SIG-M5 treated with dmso at 0.1 percent for 504 hours (cell line): ENCODE measurements at regions not wholly inside any gene's neighbourhood (a gene's known extent, or its start where the extent isn't known, plus 50 kb on each side); places are given as distances from the start of the nearest gene placed in this dataset.

Experiments used
- DNase-seq: peaks from one replicate; lab custom pipeline; 2025; ENCODE audit not compliant: unreplicated experiment; lab: John Stamatoyannopoulos, UW

GRCh38 chr4:20352163-20352431, 100.4 kb downstream of the SLIT2 start:
- no peak for DNase-seq

- no peak for DNase-seq
Measured at GRCh38 chr4:20353646-20354045, 101.9 kb downstream of the SLIT2 start.

DNA sequence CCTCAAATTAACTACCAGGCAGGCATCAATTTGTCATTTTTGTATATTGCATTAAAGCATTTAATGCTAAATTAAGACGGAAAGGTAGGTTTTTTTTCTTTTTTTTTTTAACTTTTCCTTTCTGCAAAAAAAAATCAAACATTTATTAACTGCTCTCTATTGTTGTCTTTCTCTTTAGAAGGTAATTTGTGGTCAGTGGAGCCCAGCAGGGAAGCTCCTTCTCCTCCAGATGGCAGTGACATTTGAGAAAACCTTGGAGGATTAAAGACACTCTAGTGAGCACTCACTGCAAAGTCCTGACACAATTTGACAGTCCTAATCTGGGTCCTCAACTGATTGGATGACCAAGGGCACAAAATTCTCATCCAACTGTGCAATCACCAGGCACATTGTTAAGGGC, 102.4 kb downstream of the SLIT2 start:
- no peak for DNase-seq

GRCh38 chr4:20356565-20356964, 104.9 kb downstream of the SLIT2 start:
- no peak for DNase-seq

DNA sequence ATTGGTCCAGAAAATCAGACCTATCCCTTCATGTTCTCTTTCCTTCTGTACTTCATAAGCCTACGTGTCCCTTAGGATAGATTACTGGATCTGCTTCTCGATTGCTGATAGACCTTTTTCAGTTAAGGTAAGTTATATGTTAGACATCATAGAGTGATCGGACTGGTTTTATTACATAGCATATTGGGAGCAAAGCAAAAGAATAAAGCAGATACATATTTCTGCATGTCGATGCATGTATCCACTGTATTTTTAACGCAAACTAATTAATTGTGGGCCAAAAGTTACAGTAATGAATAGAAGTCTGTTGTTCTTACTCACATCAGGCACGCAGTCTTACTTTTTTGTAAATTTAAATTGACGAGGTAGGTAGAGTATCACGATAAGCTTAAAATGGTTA, 106.4 kb downstream of the SLIT2 start:
- no peak for DNase-seq

- peak; percentile 60 for DNase-seq
Measured at GRCh38 chr4:20359692-20360091, 108.0 kb downstream of the SLIT2 start.

DNA sequence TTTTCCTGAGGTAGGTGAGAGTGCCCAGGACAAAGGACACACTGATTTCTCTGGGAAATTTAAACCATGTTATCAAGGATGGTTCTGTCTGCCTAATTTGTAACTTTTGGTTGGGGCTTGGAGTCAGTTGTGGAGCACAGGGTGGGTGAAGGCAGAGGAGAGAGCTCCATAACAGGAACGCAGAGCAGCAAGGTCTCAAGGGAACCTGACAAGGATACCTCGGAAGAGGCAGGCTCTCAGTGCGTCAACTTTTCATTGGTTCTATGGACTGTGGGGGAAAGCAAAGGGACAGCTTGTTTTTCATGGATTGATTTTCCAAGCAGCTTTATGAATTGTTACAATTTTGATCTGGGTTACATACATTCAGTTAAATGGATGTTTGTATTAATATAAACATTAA, 110.4 kb downstream of the SLIT2 start:
- no peak for DNase-seq

DNA sequence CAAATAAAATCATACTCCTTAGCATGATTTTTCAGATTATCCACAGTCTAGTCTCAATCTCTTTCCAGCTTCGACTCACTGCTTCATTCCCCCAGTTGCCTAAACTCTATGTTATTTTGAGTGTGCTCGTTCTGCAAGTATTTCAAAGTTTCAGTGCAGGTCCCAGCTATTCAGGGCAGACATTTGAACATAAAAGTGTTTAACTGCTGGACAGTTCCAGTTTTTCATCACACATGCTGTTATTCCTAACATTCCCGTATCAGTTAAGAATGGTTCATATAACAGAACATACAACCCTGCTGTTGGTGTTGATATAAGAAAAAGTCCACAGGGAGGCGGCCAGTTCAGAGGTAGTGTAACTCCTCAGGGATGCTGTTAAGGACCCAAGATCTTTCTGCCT, 113.3 kb downstream of the SLIT2 start:
- no peak for DNase-seq

GRCh38 chr4:20367446-20367845, 115.7 kb downstream of the SLIT2 start:
- DNase-seq = no peak

- DNase-seq = no peak
Measured at GRCh38 chr4:20368926-20369325, 117.2 kb downstream of the SLIT2 start.

DNA sequence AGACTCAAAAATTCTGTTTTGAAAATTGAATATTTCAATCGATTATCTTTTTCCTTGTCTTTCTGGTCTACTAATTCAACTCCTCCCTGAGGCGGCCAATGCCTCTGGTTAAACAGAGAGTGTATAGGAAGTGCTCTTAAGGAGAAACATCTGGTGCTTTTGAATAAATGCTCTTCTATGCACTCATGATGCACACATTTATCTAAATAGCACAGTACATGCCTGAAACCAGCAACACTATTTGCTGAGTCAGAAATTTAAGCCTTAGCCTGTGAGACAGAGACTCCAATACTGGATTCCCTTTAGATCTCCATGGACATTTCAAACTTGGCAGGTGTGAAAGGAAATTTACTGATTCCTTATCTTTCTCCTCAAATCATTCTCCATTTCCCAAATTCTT, 118.6 kb downstream of the SLIT2 start:
- no peak for DNase-seq

DNA sequence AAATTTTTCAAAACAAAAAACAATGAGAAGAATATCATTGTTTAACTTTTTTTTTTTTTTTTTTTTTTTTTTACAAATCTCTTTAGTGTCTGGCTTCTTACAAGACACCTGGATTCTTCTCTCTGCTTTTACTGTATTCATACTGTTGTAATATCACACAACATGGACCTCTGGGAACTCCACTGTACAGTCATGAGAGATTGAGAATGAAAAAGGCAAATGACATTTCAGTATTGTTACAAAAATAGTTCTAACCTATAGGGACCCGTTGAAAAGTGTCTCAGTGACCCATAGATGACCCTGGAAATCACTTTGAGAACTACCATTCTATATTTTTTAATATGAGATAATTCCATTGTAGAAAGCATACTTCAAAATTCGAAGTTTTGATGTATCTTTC, 124.4 kb downstream of the SLIT2 start:
- no peak for DNase-seq

DNA sequence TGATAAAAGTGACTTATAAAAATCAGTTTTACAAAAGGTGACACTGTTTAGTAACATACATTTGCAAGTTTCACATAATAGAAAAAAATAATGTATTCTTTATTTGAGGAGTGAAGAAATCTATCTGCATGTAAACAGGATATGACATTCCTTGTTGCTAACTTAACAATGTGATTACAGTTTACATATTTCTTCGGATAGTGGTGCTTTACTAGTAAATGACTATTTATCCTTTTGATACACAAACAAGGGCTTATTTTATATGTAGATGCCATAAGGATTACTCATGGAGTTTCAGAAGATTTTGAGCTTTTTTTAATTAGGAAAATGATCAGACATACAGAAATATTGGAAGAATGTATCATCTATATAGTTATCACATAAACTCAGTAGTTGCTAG, 126.5 kb downstream of the SLIT2 start:
- no peak for DNase-seq

GRCh38 chr4:20381005-20381404, 129.3 kb downstream of the SLIT2 start:
- no peak for DNase-seq

DNA sequence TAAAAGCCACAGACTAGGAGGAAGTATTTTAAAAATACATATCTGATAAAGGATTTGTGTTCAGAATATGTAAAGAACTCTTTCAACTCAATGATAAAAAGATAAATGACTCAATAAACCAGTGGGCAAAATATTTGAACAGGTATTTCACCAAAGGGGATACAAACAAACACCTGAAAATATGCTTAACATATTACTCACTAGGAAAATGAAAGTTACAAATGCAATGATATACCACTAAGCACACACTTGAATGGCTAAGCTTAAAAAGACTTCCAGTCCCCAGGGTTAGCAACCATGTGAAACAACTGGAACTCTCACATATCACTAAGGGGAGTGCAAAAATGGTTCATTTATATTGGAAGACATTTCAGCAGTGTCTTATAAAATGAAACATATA, 131.6 kb downstream of the SLIT2 start:
- DNase-seq = no peak

DNA sequence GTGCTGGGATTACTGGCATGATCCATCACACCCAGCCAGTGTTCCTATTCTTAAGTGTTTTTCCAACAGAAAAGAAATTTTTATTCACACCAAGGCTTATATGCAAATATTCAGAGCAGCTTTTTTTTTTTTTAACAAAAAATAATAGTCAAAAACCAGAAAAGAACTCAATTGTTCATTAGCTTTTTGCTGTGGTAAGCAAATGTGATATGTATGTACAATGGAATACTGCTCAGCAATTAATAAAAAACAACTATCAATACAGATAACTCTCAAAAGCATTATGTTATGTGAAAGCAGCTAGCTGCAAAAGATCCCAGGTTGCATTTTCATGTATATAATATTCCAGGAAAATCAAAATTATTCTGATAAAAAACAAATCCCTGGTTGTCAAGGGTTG, 132.3 kb downstream of the SLIT2 start:
- no peak for DNase-seq

DNA sequence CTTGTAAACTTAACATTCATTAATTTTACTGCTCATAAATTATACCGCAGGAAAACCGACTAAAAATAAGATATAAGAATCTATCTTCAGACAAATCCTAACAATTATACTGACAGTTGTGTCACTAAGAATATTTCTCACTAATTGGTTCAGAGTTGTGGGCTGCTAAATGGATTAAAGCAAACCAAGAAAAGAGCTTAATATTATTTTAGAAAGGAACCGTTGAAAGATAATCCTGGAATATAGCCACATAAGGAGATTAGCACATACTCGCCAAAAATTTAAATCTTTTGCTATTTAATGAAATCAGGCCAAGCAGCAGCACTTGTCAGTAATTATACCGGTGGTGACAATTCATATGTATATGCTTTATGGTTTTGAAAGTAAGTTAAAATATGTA, 132.8 kb downstream of the SLIT2 start:
- DNase-seq = no peak

GRCh38 chr4:20386001-20386740, 134.5 kb downstream of the SLIT2 start:
- no peak for DNase-seq

- DNase-seq = no peak
Measured at GRCh38 chr4:20386906-20387305, 135.2 kb downstream of the SLIT2 start.

DNA sequence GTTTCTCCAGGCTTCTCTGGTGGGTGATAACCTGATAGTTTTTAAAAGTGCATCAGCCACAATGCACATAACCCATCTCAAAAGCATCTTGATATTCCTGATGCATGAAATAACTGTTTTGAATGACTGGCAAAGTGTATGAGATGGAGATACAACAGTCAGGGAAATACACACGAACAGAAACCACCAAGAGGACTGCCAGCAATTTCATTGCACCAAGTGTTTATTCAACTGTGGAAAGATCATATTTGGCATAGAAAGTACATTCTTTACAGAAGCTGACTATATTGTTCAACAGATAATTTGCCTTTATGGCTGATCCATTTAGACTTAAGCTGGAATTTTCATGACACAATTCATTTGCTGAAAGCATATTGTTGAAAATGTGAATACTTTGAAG, 139.5 kb downstream of the SLIT2 start:
- no peak for DNase-seq

DNA sequence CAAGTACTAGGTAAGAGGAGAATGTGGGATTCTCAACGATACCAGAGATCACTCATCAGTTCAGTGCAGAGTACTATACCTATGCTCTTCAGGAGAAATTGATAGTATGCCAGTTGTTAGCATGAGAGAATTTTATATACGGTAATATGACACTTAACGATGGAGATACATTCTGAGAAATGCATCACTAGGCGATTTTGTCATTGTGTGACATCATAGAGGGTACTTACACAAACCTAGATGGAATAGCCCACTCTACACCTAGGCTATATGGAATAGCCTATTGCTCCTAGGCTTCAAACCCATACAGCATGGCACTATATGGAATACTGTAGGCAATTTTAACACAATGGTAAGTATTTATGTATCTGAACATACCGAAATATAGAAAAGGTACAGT, 140.2 kb downstream of the SLIT2 start:
- DNase-seq = no peak

DNA sequence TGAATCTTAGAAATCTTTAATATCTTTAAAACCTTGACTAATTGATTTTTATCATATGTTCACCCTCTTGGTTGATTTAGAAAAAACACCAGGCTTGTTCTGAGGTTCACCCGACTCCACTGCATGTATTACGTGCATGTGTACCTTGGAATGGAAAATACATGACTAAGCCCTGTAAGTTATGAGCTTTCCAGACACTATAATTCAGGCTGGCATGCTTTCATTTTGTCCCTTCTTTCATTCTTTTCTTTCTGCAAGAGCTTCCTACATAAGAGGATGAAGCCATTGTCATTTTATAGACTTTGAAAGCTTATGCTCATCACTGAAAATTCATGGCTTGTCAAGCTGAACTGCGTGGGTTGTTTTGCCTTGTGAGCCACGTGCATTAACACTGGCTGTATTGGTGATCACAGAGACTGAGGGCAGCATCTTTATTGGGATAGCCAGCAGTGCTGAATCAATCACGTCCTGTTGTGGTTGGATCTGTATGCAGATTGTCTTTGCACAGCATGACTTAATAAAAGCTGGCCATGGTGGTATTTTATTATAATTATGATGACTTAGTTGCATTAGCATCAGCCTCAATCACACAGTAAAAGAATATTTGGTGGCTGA, 141.9 kb downstream of the SLIT2 start:
- no peak for DNase-seq

- no peak for DNase-seq
Measured at GRCh38 chr4:20394512-20394911, 142.8 kb downstream of the SLIT2 start.
